ENCODE measurements at regions not wholly inside any gene's neighbourhood (a gene's known extent, or its start where the extent isn't known, plus 50 kb on each side); places are given as distances from the start of the nearest gene placed in this dataset.
A peak's percentile ranks its signal among the peaks of the same experiment; 100 is the strongest.
"Not testable (repeated sequence)": the region's sequence is repeated elsewhere in the genome, so short reads cannot be mapped to it uniquely, and the experiment has no call there.

DNA sequence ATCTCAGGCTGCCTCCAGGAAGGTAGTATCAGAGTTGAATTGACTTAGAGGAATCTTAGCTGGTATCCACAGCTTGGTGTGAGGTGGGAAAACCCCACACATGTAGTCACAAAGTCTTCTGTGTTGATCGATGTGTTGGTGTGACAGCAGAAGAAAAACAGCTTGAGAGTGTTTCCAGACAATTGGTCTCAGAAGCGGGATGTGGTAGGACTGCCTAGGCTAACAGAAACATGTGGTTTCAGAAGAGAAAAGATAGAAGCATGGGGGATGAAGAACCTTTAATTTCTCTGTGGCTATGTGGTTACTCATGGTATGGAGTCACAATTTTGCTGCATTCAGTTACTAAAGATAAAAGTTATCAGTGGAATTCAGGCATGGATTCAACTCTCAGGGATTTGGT is 134.7 kb upstream of the SLITRK5 start:
- DNase-seq (ENCODE audit: low read depth, low spot score) = peak; percentile 67

DNA sequence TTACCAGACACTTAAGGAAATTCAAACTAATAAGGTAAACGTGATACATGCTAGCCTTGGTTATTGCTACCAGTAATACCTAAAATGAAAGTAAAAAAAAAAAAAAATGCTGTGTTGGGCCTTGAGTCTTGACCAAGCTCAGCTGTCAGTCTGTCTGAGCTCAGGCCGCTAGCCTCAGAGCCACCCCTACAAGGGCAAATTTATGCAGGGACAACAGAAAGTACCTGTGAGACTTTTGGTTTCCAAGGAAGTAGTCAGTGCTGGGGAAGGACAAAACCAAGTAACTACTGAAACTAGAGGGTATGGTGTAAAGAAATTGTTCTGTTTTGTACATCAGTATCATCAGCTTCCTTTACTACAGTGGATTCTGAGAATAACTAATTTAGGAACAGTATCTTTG is 134.3 kb upstream of the SLITRK5 start:
- DNase-seq (ENCODE audit: low read depth, low spot score) = no peak

DNA sequence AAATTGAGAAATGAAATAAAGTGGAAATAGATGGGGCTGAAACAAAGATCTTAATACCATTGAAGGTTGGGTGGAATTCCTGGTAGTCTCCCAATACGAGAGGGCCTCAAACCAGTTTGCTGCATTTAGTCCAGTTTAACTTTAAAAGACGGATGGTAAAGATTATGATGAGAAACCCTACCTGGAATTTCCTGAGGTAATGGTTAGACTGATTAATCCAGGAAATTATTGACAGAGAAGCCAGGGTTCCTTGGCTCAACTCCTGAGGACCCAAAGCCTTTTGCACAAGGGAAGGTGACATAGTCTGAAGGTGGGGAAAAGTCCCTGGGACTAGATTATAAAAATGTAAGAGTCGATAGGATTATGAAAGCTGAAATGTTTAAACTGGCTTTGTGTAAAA is 133.2 kb upstream of the SLITRK5 start:
- DNase-seq (ENCODE audit: low read depth, low spot score) = no peak

DNA sequence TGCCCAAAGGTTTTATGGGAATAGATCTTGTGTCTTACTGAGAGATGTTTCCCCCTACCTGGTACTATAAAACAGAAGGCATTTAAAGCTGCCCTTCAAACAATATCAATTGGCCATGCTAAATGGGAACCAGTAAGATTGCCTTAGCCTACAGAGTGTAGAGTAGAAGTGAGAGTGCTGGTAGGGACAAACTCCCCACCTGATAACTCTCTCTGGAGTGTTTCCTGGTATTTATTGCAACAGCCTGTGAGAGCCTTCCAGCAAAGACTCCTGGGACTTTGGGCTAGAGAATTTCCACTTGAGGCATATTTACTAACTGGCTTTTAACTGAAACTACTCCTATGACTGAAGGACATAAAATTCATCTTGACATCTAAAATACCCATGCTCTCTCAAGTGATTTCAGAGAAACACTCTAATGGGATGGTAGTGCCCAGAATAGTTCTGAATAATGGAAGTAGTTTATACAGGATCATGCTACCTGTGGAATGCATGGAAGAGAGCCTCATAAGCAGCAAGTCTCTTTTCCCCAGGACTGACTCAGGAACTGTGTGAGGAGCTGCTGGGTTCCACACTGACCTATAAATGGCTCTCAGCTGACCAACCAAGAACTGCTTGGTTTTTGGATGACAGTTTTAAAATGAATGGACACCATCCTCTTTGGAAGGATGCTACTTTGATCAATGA is 132.7 kb upstream of the SLITRK5 start:
- DNase-seq (ENCODE audit: low read depth, low spot score) = no peak

DNA sequence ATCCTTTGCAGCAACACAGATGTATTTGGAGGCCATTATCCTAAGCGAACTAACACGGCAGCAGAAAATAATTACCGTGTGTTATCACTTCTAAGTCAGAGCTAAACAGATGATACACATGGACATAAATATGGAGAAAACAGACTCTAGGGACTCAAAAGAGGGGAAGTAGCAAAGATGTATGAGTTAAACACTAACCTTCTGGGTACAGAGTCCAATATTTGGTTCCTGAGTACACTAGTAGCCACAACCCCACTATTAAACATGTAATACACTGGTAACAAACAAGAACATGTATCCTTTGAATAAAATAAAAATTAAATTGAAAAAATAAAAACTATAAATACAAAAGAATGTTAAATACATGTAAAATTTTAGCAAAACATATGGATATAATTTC is 118.0 kb upstream of the SLITRK5 start:
- no peak for DNase-seq (ENCODE audit: low read depth, low spot score)

DNA sequence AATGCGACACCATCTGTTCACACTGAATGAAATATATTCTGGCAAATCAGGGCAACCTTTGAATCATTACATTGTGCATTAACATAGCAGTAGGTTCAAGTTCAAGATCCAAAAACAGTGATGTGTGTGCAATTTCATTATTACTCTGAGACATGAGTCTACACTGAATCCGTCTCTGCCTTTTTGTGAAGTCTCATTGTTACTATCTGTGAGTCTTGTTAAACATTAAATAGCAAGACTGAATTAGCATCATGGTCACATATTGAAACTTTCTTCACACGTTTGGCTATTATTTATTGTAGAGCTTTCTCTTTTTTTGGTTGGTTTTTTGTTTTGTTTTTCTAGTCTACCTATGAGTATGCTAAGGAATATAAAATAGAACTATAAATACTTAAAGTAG is 117.1 kb upstream of the SLITRK5 start:
- DNase-seq (ENCODE audit: low read depth, low spot score) = no peak

DNA sequence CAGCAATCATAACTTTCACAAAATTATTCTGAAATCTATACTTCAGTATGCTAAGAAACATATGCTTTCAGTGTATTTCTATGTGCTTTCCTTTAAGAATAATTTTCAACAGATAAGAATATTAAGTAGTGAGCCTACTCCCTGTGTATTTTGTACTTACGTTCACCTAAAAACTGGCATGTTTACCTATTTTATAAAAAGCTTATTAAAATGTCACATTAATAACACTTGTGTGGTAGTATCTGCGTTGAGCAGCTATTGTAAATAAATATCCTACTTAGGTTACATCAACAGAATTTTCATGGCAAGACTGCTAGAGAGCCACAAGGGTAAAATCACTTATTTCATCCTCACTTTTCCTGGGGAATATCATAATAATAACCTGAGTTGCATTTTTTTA is 113.4 kb upstream of the SLITRK5 start:
- DNase-seq (ENCODE audit: low read depth, low spot score) = no peak

DNA sequence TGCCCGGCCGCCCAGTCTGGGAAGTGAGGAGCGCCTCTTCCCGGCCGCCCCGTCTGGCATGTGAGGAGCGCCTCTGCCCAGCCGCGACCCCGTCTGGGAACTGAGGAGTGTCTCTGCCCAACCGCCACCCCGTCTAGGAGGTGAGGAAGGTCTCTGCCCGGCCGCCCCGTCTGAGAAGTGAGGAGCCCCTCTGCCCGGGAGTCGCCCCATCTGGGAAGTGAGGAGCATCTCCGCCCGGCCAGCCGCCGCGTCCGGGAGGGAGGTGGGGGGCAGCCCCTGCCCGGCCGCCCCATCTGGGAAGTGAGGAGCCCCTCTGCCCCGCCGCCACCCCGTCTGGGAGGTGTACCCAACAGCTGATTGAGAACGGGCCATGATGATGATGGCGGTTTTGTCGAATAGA is 109.6 kb upstream of the SLITRK5 start:
- DNase-seq (ENCODE audit: low read depth, low spot score) = not testable (repeated sequence)

DNA sequence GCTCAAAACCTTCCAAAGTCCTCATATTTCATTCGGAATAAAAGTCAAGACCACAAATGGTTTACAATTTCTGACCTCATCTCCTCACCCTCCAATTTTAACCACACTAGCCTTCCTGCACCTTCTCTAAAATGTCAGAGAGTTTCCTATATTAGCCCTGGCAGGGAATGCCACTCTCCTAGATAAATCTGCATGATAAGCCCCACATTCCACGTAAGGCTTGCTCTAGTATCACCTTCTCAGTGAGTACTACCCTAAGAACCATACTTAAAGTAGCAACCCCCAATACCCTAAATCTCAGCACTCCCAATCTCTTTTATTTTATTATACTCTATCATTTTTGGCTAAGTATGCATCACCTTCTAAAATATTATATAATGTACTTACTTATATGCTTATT is 100.5 kb upstream of the SLITRK5 start:
- no peak for DNase-seq (ENCODE audit: low read depth, low spot score)

DNA sequence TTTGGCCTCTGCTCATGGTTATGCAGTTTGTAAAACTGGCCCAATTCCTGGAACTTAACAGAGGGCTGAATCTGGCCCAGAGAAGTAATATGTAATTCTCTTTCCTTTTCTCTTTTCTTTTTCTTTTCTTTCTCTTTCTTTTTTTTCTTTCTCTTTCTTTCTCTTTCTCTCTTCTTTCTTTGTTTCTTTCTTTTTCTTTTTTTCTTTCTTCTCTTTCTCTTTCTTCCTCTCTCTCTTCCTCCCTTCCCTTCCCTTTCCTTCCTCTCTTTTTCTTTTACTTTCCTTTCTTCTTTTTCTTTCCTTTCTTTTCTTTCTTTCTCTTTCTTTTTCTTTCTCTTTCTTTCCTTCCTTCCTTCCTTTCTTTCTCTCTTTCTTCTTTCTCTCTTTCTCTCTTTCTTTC is 88.8 kb upstream of the SLITRK5 start:
- no peak for DNase-seq (ENCODE audit: low read depth, low spot score)

DNA sequence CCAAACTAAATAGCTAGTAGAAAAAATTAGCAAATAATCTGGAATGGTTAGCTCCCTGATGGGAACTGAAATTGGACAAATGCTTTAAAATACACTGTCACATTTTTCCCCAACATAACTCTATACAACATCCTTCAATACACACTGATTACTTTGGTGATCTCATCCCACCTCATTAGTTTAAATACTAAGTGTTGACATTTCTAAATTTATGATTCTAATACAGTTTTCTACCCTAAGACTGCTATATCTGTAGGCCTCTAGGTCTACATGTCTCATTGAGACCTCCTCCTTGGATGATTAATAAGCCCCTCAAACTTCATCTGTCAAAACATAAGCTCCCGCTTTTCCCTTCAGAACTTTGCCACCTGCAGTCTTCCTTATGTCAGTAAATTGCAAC is 80.7 kb upstream of the SLITRK5 start:
- no peak for DNase-seq (ENCODE audit: low read depth, low spot score)

DNA sequence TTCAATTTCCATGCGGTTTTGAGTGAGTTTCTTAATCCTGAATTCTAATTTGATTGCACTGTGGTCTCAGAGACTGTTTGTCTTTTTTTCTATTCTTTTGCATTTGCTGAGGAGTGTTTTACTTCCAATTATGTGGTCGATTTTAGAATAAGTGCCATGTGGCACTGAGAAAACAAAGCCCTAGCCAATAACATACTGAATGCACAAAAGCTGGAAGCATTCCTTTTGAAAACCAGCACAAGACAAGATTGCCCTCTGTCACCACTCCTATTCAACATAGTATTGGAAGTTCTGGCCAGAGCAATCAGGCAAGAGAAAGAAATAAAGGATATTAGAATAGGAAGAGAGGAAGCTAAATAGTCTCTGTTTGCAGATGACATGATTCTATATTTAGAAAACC is 66.7 kb upstream of the SLITRK5 start:
- peak; percentile 4 for DNase-seq (ENCODE audit: low read depth, low spot score)

DNA sequence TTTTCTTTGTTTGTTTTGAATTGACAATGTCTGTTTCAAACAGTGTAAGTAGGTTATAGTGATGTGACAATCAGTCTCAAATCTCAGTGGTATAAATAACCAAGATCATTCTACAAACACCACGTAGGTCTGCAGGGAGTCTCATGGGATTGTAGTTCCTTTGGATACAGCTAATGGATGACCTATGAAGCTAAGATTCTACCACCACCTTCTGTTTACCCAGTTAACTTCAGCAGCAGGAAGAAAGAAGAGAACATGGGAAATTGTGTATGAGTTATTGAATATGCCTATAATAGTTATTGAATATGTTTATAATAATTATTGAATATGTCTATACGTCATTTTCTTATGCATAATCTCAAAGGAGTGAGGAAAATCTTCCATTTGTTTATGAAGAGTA is 63.9 kb upstream of the SLITRK5 start:
- DNase-seq (ENCODE audit: low read depth, low spot score) = no peak

DNA sequence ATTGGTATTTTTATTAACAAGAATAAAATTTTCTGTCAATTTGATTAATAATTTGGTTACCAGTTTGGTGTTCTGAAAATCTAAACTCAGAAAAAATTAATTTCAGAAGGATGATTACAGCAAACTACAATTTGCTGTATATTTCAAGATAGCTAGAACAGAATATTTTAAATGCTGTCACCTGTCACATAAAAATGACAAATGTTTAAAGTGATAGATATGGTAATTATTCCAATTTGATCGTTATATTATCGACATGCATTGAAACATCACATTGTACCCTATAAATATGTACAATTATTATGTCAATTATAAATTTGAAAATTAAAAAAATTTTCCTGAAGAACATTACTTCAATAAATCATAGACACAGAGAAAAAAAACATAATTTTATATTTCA is 56.9 kb upstream of the SLITRK5 start:
- DNase-seq (ENCODE audit: low read depth, low spot score) = no peak
